ENCODE measurements at regions not wholly inside any gene's neighbourhood (a gene's known extent, or its start where the extent isn't known, plus 50 kb on each side); places are given as distances from the start of the nearest gene placed in this dataset.

GRCh38 chr10:55237462-55237861 lies 436.4 kb upstream of the PCDH15 start:
- no peak for TF ChIP-seq TAF1 (IDR thresholded peaks at IDR 0.05; ENCODE audit: low read depth, low read length)
- TF ChIP-seq POLR2A (IDR thresholded peaks at IDR 0.05; ENCODE audit: low read depth, low read length), result no peak
- no peak for TF ChIP-seq POLR2AphosphoS5 (IDR thresholded peaks at IDR 0.05; ENCODE audit: low read depth, low read length)
- no peak for TF ChIP-seq SPI1 (IDR thresholded peaks at IDR 0.05; ENCODE audit: low read depth, low read length)
- no peak for TF ChIP-seq PAX5 (IDR thresholded peaks at IDR 0.05; ENCODE audit: insufficient read depth, low read length, severe bottlenecking)
